D341Med (cell line): ENCODE measurements at regions not wholly inside any gene's neighbourhood (a gene's known extent, or its start where the extent isn't known, plus 50 kb on each side); places are given as distances from the start of the nearest gene placed in this dataset.
"Not testable (repeated sequence)": the region's sequence is repeated elsewhere in the genome, so short reads cannot be mapped to it uniquely, and the experiment has no call there.

Source experiments
- DNase-seq: peaks from one replicate; pipeline ENCODE4 v3.0.0; 2012; ENCODE audit warnings: low spot score

DNA sequence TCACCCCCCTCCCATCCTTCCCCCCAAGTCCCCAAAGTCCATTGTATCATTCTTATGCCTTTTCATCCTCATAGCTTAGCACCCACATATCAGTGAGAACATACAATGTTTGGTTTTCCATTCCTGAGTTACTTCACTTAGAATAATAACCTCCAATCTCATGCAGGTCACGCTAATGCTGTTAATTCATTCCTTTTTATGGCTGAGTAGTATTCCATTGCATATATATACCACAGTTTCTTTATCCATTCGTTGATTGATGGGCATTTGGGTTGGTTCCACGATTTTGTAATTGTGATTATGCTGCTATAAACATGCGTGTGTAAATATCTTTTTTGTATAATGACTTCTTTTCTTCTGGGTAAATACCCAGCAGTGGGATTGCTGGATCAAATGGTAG, 621.9 kb upstream of the NRP1 start:
- not testable (repeated sequence) for DNase-seq

DNA sequence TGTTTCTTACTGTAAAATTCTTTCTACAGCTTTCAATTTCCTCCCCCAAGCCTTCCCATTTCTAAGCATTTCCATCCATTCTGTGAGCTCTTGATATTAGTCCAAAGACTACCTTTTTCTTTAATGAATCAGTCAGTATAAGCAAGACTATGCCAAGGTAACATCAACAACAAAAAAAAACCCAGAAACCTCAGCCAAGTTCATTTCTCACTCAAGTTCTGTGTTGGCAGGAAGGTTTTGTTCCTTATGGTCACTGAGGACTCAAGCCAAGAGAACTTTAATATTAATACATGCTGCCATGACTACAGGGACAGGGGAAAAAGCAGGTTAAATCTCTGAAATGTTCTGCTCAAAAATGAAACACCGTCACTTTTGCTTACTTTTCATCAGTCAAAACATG, 621.2 kb upstream of the NRP1 start:
- DNase-seq = no peak

DNA sequence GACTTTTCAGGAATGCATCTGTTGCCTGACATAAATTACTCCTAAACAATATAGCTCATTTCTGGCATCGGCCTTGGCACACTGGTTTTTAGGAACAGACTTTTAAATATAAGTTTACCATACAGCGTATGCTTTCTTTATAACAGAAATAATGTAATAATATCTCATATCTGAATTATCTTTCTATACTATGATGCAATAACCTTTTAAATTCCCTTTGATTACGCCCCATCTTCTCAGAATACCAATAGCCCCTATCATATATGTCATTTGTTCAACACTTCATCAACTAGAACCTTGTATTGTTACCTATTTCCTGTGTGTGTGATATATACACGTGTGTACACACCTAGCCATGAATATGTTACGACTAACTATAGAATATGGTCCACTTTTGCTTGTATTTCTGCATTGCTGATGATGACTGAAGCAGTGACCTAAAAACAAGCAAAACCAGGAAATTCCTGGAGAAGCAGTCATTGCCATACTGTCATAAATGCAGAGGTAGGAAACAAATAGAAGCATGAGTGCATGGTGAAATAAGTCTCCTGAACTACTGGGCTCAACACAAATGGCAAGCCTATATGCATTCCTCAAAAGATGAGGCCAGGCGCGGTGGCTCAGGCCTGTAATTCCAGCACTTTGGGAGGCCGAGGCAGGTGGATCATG, 618.4 kb upstream of the NRP1 start:
- DNase-seq = no peak

DNA sequence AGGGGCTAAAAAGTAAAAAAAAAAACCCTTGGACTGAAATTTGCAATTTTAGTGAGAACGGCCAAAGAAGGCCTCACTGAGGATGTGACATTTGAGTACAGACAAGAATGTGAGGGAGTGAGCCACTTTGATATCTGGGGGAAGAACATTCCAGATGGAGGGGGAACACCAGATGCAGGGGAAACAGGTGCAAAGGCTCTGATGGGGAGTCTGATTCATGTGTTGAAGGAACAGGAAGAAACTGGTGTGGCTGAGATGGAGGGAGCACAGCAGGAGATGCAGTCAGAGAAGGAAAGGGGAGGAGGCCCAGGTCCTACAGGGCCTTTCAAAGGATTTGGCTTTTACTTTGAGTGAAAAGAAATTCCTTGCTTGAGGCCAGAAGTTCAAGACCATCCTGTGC, 615.7 kb upstream of the NRP1 start:
- DNase-seq = no peak

DNA sequence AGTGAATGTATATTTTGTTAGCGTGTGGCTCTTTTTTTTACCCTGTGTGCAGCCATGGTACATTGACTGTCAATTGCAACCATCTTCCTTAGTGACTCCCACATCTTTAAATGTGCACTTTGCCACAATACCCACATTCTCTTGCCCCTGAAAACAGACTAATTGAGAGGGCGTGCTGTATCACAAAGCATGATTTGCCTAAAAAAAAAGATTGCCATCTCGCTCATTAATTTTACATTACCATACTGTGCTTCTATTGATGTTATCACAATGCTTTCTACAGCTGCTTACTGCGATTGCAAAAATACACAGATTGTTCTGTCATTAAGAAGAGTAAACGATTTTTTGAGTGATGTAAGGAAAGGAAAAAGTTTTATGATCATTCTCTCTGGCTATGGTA, 613.1 kb upstream of the NRP1 start:
- DNase-seq = no peak

DNA sequence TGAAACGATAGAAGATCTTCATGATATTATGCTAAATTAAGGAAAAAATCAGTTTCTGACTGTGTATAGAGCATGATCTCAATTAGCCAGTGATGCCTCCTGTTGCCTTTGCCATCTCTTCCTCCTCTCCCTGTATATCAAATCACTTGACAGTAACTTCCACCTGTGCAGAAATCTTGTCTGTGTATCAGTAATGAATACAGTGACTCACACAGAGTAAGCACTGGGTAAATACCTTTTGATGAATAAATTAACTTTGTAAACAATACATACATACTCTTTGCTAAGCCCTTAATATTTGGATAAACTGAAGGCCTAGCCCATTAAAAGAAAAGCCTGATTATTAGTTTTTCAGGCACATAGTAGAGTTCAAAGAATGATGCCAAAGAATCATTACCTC, 610.6 kb upstream of the NRP1 start:
- no peak for DNase-seq

DNA sequence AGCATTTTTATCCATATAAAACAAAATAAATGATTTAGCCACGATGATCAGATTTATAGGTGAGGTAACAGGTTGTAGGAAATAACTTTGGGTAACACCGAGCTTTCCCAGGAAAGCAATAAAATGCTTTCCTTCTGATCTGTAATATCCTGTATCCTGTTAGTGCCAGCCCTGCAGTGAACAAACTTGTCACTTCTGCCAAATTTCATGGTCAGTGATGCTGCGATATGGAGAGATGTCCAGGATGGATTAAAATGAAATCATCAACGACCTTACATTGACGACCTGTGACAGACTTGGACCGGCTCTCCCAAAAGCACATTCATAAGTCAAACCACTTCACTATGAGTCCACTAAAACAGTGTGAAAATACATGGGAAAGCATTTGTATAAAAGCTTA, 608.0 kb upstream of the NRP1 start:
- DNase-seq = no peak

DNA sequence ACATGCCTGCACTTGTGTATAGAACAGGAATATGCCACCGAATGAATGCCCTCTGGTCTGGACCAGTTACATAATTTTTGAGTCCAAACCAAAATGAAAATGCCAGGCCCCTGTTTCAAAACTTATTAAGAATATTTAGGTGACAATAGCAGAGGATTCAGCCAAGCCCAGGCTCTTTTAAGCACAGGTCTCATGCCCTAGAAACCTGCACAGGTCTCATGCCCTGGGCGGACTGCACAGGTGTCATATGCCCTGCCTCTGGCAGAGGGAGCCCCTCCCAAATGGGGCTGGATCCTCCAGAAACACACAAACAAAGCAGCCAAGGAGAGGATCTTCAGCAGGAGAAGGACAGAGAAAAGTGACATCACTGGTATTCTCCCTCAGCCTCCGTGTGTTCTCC, 605.4 kb upstream of the NRP1 start:
- no peak for DNase-seq

DNA sequence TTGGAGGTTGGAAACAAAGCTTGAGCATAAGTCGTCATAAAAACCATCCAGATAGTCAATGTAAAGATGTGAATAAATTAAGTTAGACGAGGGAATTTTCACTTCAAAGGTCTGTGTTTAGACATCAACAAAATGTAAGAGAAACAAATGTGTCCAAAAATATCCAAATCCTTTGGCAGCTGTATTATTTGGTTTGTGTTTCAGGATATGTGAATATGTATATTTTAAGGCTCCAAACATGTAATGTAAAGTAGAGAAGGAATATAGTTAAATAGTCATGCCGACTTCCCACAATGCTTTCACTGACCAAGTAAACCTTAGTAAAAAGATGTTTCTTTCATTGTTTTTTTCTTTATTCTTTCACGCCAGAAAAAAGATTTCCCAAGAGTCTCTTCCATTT, 604.9 kb upstream of the NRP1 start:
- DNase-seq = no peak

DNA sequence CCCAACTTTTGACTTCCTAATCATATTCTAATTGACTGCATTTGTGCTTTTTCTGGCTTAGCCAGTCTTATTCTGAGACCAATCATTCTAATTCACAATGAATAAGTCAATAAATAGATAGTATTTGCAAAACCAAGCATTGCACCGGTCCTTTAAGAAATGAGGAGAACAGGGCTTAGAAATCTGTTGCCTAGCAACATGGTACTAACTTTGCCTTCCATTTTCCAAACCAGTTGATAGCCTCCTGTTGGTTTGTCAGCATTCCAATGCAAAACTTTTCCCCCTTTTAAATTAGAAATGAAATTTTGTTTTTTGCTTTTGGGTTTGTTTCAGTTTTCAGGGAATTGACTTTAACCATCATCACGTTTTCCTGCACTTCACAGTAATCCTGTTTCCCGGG, 603.5 kb upstream of the NRP1 start:
- DNase-seq = no peak

DNA sequence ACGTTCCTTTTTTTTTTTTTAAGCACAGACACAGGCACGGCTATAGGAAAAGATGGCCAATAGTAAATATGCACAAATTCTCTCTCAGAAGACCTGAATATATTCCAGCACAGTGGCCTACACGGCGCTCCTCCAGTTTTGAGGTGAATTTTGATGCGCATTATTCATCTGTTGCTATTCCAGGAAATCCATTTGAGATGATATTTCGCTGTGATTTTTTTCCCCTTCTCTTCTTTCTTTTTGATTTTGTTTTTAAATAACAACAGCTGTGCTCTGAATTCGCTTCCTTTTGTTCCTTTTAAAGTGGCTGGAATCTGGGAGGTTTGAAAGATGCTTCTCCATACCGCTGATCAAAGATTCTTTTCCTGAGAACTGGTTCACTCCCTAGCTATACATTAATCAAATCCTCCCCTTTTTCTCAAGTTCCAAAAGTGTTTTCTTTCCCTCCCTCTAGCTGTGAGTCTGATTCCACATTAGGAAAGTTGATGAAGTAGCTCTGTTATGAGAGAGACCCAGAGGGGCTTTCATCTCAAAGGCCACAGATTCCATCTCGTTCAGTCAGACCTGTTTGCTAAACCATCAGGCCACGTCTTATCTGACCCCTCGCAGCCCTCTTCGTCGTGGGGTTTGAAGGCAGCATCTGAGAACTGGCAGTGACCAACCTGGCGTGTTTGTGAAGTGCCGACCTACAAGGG, 602.7 kb upstream of the NRP1 start:
- no peak for DNase-seq

DNA sequence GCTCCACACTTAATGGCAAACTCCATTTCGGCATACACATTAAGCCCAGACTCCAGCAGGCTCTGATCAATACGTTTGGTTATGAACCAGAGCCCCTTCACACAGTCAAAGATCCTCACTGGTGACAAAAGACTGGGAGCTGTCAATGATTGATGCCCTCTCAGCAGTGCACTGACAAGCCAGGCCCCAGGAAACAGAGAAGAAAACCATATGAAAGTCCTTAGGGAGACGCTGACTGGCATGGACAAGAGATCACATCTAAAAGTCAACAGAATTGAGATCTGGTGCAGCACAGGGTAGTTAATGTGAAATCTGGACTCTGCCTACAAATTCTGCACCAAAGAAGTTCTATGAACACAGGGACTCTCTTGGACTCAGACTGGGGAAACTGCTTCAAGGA, 600.9 kb upstream of the NRP1 start:
- no peak for DNase-seq

DNA sequence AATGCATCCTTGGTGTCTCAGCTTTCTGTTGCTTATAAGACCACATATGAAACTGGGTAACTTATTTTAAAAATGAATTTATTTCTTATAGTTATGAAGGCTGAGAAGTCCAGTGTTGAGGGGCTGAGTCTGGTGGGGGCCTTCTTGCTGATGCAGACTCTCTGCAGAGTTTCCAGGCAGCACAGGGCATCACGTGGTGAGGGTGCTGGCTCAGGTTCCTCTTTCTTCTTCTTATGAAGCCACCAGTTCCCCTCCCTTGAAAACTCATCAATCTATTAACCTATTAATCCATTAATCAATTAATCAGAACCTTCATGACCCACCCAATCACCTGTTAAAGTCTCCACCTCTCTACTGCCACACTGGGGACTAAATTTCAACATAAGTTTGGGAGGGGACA, 595.6 kb upstream of the NRP1 start:
- DNase-seq = no peak

DNA sequence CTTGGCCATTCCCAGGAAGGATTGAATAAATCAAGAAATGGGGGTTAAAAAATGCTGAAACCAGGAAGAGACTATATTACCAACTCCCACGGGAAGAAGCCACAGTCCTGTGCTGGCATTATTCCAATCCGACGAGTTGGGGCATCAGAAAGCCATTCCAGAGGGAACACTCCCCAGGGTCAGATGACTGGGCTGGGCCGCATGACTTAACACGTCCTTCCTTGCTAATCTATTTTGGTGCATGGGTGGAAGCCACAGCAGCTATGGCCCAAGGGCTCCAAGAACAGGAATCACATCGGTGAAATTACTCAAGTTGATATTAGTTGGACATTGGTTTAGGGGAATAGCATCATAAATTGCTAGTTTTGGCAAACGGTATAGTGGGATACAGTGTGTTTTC, 592.9 kb upstream of the NRP1 start:
- DNase-seq = no peak

DNA sequence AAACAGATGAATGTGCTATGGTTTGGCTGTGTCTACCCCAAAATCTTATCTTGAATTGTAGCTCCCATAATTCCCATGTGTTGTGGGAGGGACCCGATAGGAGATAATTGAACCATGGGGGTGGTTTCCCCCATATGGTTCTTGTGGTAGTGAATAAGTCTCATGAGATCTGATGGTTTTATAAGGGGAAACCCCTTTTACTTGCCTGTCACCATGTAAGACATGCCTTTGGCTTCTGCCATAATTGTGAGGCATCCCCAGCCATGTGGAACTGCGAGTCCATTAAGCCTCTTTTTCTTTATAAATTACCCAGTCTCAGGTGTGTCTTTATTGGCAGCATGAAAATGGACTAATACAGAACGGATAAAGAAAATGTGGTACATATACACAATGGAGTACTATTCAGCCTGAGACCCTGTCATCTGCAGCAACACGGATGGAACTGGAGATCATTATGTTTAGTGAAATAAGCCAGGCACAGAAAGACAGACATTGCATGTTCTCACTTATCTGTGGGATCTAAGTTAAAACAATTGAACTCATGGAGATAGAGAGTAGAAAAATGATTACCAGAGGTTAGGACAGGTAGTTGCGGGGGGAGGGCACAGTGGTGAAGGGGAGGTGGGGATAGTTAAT, 587.6 kb upstream of the NRP1 start:
- no peak for DNase-seq

DNA sequence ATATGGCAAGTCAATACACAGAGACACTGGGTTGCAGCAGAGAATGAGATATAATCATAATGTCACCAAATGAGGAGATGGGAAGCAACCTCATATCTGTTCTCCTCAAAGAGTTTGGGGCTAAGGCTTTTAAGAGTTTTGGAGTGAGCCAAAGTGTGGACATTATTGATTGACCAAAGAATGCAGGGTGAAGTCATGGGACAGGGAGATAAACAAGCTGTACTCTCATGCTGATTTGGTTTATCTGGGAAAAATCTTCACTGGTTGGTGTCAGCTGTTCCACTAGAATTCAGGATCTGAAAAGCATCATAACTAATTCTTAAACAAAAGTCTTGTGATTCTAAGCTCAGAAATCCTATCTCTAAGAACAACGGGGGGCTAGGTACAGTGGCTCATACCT, 585.9 kb upstream of the NRP1 start:
- no peak for DNase-seq

DNA sequence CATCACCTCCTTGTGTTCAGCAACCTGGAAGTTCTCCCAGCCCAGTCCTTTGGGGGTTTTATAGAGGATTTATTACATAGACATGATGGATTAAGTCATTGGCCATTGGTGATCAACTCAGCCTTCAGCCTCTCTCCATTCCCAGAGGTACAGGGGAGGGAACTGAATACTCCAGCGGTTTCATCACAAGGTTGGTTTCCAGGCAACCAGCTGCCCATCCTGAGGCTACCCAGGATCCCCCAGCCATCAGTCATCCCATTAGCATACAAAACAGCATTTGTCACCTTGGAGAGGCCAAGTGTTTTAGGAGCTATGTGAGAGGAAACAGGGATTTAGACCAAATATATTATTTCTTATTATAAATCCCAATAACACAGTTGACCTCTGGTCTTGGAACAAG, 584.8 kb upstream of the NRP1 start:
- no peak for DNase-seq

DNA sequence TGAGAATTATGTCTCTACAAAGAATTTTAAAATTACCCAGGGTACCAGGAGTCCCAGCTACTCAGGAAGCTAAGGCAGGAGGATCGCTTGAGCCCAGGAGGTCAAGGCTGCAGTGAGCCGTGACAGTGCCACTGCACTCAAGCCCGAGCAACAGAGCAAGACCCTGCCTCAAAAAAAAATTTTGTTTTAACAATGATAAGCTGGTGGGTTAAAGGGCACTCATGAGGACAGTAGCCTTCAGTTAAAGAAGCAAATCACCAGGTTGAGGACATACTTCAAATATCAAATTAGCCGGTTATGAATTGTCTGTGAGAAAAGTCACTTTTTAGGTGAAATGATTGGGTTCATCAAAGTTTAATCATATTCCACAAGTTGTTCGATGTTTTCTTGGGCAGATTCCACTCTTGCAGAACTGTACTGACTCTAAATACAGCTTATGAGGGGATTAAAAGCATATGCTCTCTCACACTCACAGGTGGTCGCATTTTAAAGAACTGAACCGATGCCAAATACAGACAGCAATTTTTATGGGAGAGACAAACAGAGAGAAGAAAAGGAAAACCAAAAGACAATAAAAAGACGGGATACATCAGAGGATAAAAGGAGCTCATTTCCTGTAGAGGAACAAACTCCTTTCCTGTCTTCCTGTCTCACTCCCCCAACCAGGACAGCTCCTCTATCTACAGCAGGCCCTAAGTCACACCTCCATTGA, 582.8 kb upstream of the NRP1 start:
- no peak for DNase-seq

DNA sequence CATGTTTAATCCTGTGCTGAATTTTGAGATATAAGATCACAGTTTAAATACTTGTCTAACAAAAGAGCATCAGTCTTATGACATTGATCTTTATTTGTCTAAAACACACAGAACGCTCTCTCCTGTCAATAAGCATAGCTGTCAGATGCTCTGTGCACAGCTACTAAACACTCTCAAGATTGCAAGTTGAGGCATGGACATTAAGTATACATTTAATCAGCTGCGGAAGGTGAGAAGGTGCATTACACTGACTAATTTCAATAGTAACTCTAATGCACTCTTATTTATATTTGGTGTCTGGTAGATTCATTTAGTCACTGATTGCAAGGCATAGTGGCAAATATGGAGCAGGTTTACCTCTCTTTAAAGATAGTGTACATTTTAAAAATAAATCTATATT, 580.3 kb upstream of the NRP1 start:
- DNase-seq = no peak

DNA sequence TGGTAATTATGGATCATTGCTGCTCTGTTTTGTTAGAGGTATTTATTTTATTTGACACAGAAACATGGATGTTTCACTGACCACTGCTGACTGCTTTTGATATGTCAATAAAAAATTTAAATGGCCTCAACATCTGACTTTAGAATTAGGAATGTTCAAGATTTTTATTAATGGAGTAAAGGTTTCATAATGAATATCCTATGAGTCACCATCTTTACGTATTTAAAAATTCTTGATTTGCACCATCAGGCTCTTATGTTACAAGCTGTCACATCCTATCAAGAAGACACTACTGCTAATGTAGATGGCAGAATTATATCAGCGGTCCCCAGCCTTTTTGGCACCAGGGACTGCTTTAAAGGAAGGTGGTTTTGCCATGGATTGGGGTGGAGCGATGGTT, 578.7 kb upstream of the NRP1 start:
- DNase-seq = no peak

DNA sequence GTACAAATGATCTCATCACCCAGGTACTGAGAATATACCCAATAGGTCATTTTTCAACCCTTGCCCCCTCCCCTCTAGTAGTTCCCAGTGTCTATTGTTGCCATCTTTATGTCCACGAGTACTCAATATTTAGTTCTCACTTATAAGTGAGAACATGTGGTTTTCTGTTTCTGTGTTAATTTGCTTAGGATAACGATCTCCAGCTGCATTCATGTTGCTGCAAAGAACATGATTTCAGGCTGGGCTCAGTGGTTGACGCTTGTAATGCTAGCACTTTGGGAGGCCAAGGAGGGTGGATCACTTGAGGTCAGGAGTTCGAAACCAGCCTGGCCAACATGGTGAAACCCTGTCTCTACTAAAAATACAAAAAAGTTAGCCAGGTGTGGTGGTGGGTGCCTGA, 575.0 kb upstream of the NRP1 start:
- DNase-seq = not testable (repeated sequence)

DNA sequence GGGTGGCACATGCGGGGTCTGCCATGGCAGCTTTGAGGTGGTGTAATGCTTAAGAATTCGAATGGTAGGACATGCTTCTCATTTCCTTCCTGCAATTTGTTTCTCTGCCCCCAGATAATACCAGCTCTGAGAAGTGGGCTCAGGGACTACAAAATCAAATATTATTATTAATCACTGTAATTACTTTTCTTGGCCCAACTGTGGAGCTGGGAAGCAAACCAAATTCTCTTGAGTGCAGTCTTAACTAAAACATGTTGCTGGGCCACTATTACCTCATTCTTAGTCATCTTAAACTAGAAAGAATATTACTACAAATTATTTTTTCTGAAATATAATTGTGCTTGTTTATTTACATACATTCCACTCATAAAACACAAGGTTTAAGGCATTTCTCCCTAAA, 566.7 kb upstream of the NRP1 start:
- DNase-seq = no peak

DNA sequence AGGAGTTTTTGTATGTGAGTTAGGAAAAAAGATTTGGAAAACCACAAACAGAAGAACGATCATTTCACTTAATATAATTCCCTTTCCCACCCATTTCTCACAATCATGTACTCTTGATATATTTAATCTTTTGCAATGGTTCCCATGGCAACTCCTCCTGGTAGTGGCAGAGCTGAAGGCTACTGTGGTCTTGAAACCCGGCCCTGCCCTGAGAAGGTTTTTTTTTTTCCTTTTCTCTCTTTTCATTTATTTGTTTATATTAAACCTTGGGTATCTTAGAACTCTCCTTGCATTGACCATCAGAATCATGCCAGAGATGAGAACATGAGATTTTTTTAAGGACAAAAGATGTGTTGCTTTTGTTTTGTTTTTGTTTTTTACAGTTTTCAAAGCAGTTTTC, 566.1 kb upstream of the NRP1 start:
- DNase-seq = no peak
